Uterus (tissue), 2 donors: ENCODE measurements at regions not wholly inside any gene's neighbourhood (a gene's known extent, or its start where the extent isn't known, plus 50 kb on each side); places are given as distances from the start of the nearest gene placed in this dataset.

Experiments
- CTCF ChIP-seq, 4 experiments: fragments of 200-600 bp in 2 of 4; fragments of 450-650 bp in 2 of 4; sonication (generic) in 2 of 4; IDR thresholded peaks; one replicate each; pipeline ENCODE4 v1.5.1; 2016 to 2019; ENCODE audit warnings: antibody characterized with exemption in 4 of 4, mild to moderate bottlenecking in 2 of 4, moderate library complexity in 1 of 4
- POLR2A ChIP-seq, 2 donors: fragments of 450-650 bp; IDR thresholded peaks; one replicate each; pipeline ENCODE4 v1.6.1; 2016; ENCODE audit warnings: antibody characterized with exemption in 2 of 2, mild to moderate bottlenecking in 1 of 2, moderate library complexity in 1 of 2

- TF ChIP-seq CTCF (IDR thresholded peaks at IDR 0.05) (no peak), POLR2A (IDR thresholded peaks at IDR 0.05) (no peak)
Measured at GRCh38 chr3:181582619-181583018, 129.1 kb upstream of the SOX2 start.
